Kidney tubule cell (primary cell): ENCODE measurements at regions not wholly inside any gene's neighbourhood (a gene's known extent, or its start where the extent isn't known, plus 50 kb on each side); places are given as distances from the start of the nearest gene placed in this dataset.
"Not testable (repeated sequence)": the region's sequence is repeated elsewhere in the genome, so short reads cannot be mapped to it uniquely, and the experiment has no call there.

Experiments used
- DNase-seq: peaks from one replicate; pipeline ENCODE4 v3.0.0-alpha.2; 2018; ENCODE audit warnings: low spot score

- peak; percentile 6 for DNase-seq
Measured at GRCh38 chr20:4465855-4466545, 216.9 kb upstream of the ADRA1D start.

- DNase-seq, result no peak
Measured at GRCh38 chr20:4465212-4465611, 216.1 kb upstream of the ADRA1D start.

- DNase-seq, result not testable (repeated sequence)
Measured at GRCh38 chr20:4462801-4463200, 213.7 kb upstream of the ADRA1D start.

- DNase-seq, result no peak
Measured at GRCh38 chr20:4459081-4459480, 210.0 kb upstream of the ADRA1D start.

GRCh38 chr20:4457566-4458543, 208.8 kb upstream of the ADRA1D start:
- DNase-seq, result peak; percentile 28

- DNase-seq, result no peak
Measured at GRCh38 chr20:4455996-4456395, 206.9 kb upstream of the ADRA1D start.

- DNase-seq, result peak; percentile 43
Measured at GRCh38 chr20:4455301-4455701, 206.2 kb upstream of the ADRA1D start.

- DNase-seq, result no peak
Measured at GRCh38 chr20:4454111-4454510, 205.0 kb upstream of the ADRA1D start.

- no peak for DNase-seq
Measured at GRCh38 chr20:4453359-4453758, 204.3 kb upstream of the ADRA1D start.

- no peak for DNase-seq
Measured at GRCh38 chr20:4451487-4452081, 202.5 kb upstream of the ADRA1D start.

GRCh38 chr20:4449957-4450715, 201.0 kb upstream of the ADRA1D start:
- DNase-seq, result peak; percentile 25

GRCh38 chr20:4445784-4446183, 196.7 kb upstream of the ADRA1D start:
- no peak for DNase-seq

- no peak for DNase-seq
Measured at GRCh38 chr20:4445331-4445730, 196.2 kb upstream of the ADRA1D start.

GRCh38 chr20:4444404-4444803, 195.3 kb upstream of the ADRA1D start:
- peak; percentile 71 for DNase-seq

GRCh38 chr20:4443016-4443415, 193.9 kb upstream of the ADRA1D start:
- DNase-seq, result peak; percentile 24

- DNase-seq, result no peak
Measured at GRCh38 chr20:4441871-4442270, 192.8 kb upstream of the ADRA1D start.

- DNase-seq, result no peak
Measured at GRCh38 chr20:4441191-4441590, 192.1 kb upstream of the ADRA1D start.

- no peak for DNase-seq
Measured at GRCh38 chr20:4439461-4439860, 190.4 kb upstream of the ADRA1D start.

GRCh38 chr20:4437131-4437530, 188.0 kb upstream of the ADRA1D start:
- DNase-seq, result no peak

- no peak for DNase-seq
Measured at GRCh38 chr20:4435671-4436455, 186.8 kb upstream of the ADRA1D start.

GRCh38 chr20:4435225-4435624, 186.1 kb upstream of the ADRA1D start:
- DNase-seq, result no peak
